GM18909 (cell line): ENCODE measurements at regions not wholly inside any gene's neighbourhood (a gene's known extent, or its start where the extent isn't known, plus 50 kb on each side); places are given as distances from the start of the nearest gene placed in this dataset.
"Not testable (repeated sequence)": the region's sequence is repeated elsewhere in the genome, so short reads cannot be mapped to it uniquely, and the experiment has no call there.

Source experiments
- ATAC-seq: cut with Tn5 transposase; IDR thresholded peaks from one replicate; pipeline ENCODE4 v1.9.1; 2021; ENCODE audit warnings: mild to moderate bottlenecking; ENCODE audit not compliant: unreplicated experiment, poor library complexity

- not testable (repeated sequence) for ATAC-seq
Measured at GRCh38 chr7:112592565-112593263, 111.9 kb downstream of the LSMEM1 start.

- ATAC-seq: no peak
Measured at GRCh38 chr7:112594397-112594796, 113.6 kb downstream of the LSMEM1 start.

- no peak for ATAC-seq
Measured at GRCh38 chr7:112596260-112596659, 115.5 kb downstream of the LSMEM1 start.

- ATAC-seq: no peak
Measured at GRCh38 chr7:112596981-112597380, 116.2 kb downstream of the LSMEM1 start.

- ATAC-seq: no peak
Measured at GRCh38 chr7:112603673-112604072, 122.9 kb downstream of the LSMEM1 start.

- no peak for ATAC-seq
Measured at GRCh38 chr7:112610636-112611035, 129.8 kb downstream of the LSMEM1 start.

- no peak for ATAC-seq
Measured at GRCh38 chr7:112615701-112616100, 134.9 kb downstream of the LSMEM1 start.

GRCh38 chr7:112616295-112616694, 135.5 kb downstream of the LSMEM1 start:
- ATAC-seq: no peak

GRCh38 chr7:112619343-112619742, 138.6 kb downstream of the LSMEM1 start:
- ATAC-seq: no peak

GRCh38 chr7:112622159-112622715, 141.4 kb downstream of the LSMEM1 start:
- no peak for ATAC-seq

- no peak for ATAC-seq
Measured at GRCh38 chr7:112624416-112624815, 143.6 kb downstream of the LSMEM1 start.

- no peak for ATAC-seq
Measured at GRCh38 chr7:112630565-112630964, 149.8 kb downstream of the LSMEM1 start.

GRCh38 chr7:112634107-112634506, 153.3 kb downstream of the LSMEM1 start:
- ATAC-seq: no peak

GRCh38 chr7:112635742-112636141, 154.5 kb downstream of the TMEM168 start:
- ATAC-seq: no peak

GRCh38 chr7:112638675-112639400, 151.4 kb downstream of the TMEM168 start:
- no peak for ATAC-seq

- ATAC-seq: no peak
Measured at GRCh38 chr7:112640685-112641084, 149.5 kb downstream of the TMEM168 start.

GRCh38 chr7:112646783-112647182, 143.4 kb downstream of the TMEM168 start:
- no peak for ATAC-seq

- ATAC-seq: no peak
Measured at GRCh38 chr7:112648781-112649180, 141.4 kb downstream of the TMEM168 start.

- ATAC-seq: no peak
Measured at GRCh38 chr7:112649560-112649959, 140.6 kb downstream of the TMEM168 start.

- no peak for ATAC-seq
Measured at GRCh38 chr7:112654322-112655216, 135.6 kb downstream of the TMEM168 start.

GRCh38 chr7:112665709-112666108, 124.5 kb downstream of the TMEM168 start:
- no peak for ATAC-seq
